H1 (cell line): ENCODE measurements at regions not wholly inside any gene's neighbourhood (a gene's known extent, or its start where the extent isn't known, plus 50 kb on each side); places are given as distances from the start of the nearest gene placed in this dataset.

Experiments used
- CTCF ChIA-PET: fragments of 300-600 bp; sonication (Branson Sonifier 250); formaldehyde crosslinking; loops from one replicate; lab custom pipeline; 2021; ENCODE audit not compliant: partially characterized antibody; lab: Charles Lee
- POLR2A ChIA-PET: fragments of 300-600 bp; sonication (Branson Sonifier 250); formaldehyde crosslinking; loops from one replicate; lab custom pipeline; 2021; ENCODE audit warnings: inconsistent platforms; ENCODE audit not compliant: partially characterized antibody; lab: Charles Lee
- DNase-seq, 2 experiments: peaks; one replicate each; pipeline versions ENCODE4 v3.0.0 to v3.0.0-alpha.2; 2010 to 2022; ENCODE audit warnings: low spot score in 2 of 2, low read depth in 1 of 2, mixed read lengths in 1 of 2
- FAIRE-seq: peaks from 2 replicates; lab custom pipeline; 2011; peaks lifted over from hg19 to GRCh38; lab: Jason Lieb, UNC
- H2AFZ ChIP-seq: 2 replicates; pipeline ENCODE4 v1.8.1; 2012; ENCODE audit warnings: low read length, inconsistent platforms
- H2AK5ac ChIP-seq: 2 replicates; pipeline ENCODE4 v1.6.1; 2013; ENCODE audit warnings: low read depth, low read length
- H2BK120ac ChIP-seq: replicated peaks from 2 replicates; pipeline ENCODE3; 2013; ENCODE audit warnings: low read depth, low read length, inconsistent platforms
- H2BK12ac ChIP-seq: 2 replicates; pipeline ENCODE4 v1.6.1; 2013; ENCODE audit warnings: low read depth, low read length
- H2BK15ac ChIP-seq: 2 replicates; pipeline ENCODE4 v1.6.1; 2013; ENCODE audit warnings: low read length
- H2BK20ac ChIP-seq: 2 replicates; pipeline ENCODE4 v1.6.1; 2013; ENCODE audit warnings: low read length
- H2BK5ac ChIP-seq: 2 replicates; pipeline ENCODE4 v1.6.1; 2013; ENCODE audit warnings: low read depth, low read length
- H3K14ac ChIP-seq: 2 replicates; pipeline ENCODE4 v1.6.1; 2013; ENCODE audit warnings: inconsistent platforms; ENCODE audit not compliant: insufficient read length
- H3K18ac ChIP-seq: 2 replicates; pipeline ENCODE4 v1.6.1; 2013; ENCODE audit warnings: low read length; ENCODE audit errors: extremely low read depth
- H3K23ac ChIP-seq: 2 replicates; pipeline ENCODE4 v1.6.1; 2013; ENCODE audit warnings: inconsistent platforms; ENCODE audit not compliant: insufficient read length
- H3K23me2 ChIP-seq: 2 replicates; pipeline ENCODE4 v1.6.1; 2013; ENCODE audit warnings: low read depth, low read length
- H3K27ac ChIP-seq: 2 replicates; pipeline ENCODE4 v1.6.1; 2011; ENCODE audit warnings: low read depth, low read length, inconsistent platforms
- H3K27me3 ChIP-seq, 4 experiments: replicated peaks in 1 of 4; 1 replicate in 1 of 4; 2 replicates in 3 of 4; pipeline versions ENCODE4 v1.6.1 to v1.8.1; 2011 to 2013; ENCODE audit warnings: low read length in 3 of 4, mild to moderate bottlenecking in 3 of 4, inconsistent platforms in 2 of 4, mixed read lengths in 2 of 4, moderate library complexity in 1 of 4; ENCODE audit not compliant: control insufficient read depth in 3 of 4, insufficient read depth in 3 of 4; ENCODE audit errors: extremely low read depth in 1 of 4
- H3K36me3 ChIP-seq, 4 experiments: 2 replicates each; pipeline versions ENCODE4 v1.6.1 to v1.8.1; 2011 to 2013; ENCODE audit warnings: mild to moderate bottlenecking in 4 of 4, low read length in 3 of 4, moderate library complexity in 2 of 4, control low read depth in 1 of 4, inconsistent platforms in 1 of 4; ENCODE audit not compliant: insufficient read depth in 4 of 4, control insufficient read depth in 2 of 4
- H3K4ac ChIP-seq: replicated peaks from 2 replicates; pipeline ENCODE3; 2013; ENCODE audit warnings: low read length, low read depth, mixed read lengths, inconsistent platforms; ENCODE audit not compliant: insufficient read length
- H3K4me1 ChIP-seq, 4 experiments: replicated peaks in 1 of 4; 1 replicate in 1 of 4; 2 replicates in 3 of 4; pipeline versions ENCODE4 v1.6.1 to v1.8.1; 2011 to 2013; ENCODE audit warnings: low read length in 3 of 4, inconsistent platforms in 2 of 4, mixed read lengths in 1 of 4; ENCODE audit not compliant: insufficient read depth in 4 of 4, control insufficient read depth in 3 of 4
- H3K4me2 ChIP-seq, 2 experiments: 2 replicates each; pipeline versions ENCODE4 v1.6.1 to v1.8.1; 2011 to 2013; ENCODE audit warnings: low read depth in 2 of 2, low read length in 2 of 2, control low read depth in 1 of 2, inconsistent platforms in 1 of 2, mild to moderate bottlenecking in 1 of 2; ENCODE audit not compliant: insufficient read depth in 1 of 2
- H3K4me3 ChIP-seq, 4 experiments: fragments of 200-600, 300-600 bp in 1 of 4; sonication (generic), shearing (Covaris generic), sonication (Bioruptor Twin) in 1 of 4; 2 replicates each; pipeline versions ENCODE4 v1.5.1 to v1.8.1; 2011 to 2016; ENCODE audit warnings: low read length in 4 of 4, low read depth in 3 of 4, control low read depth in 2 of 4, inconsistent platforms in 2 of 4, mild to moderate bottlenecking in 2 of 4, mixed read lengths in 1 of 4, moderate library complexity in 1 of 4; ENCODE audit not compliant: insufficient read depth in 2 of 4; ENCODE audit errors: extremely low read depth in 1 of 4
- H3K56ac ChIP-seq: replicated peaks from 2 replicates; pipeline ENCODE3; 2013; ENCODE audit warnings: low read depth, mild to moderate bottlenecking, mixed read lengths, low read length, inconsistent platforms; ENCODE audit not compliant: insufficient read length
- H3K79me1 ChIP-seq: 2 replicates; pipeline ENCODE4 v1.6.1; 2013; ENCODE audit warnings: low read depth, low read length, control low read depth
- H3K79me2 ChIP-seq, 2 experiments: 2 replicates each; pipeline versions ENCODE4 v1.6.1 to v1.8.1; 2012 to 2013; ENCODE audit warnings: low read length in 2 of 2, mild to moderate bottlenecking in 2 of 2, inconsistent platforms in 1 of 2; ENCODE audit not compliant: insufficient read depth in 2 of 2, control insufficient read depth in 1 of 2
- H3K9ac ChIP-seq, 4 experiments: replicated peaks in 1 of 4; 1 replicate in 1 of 4; 2 replicates in 3 of 4; pipeline versions ENCODE4 v1.6.1 to v1.8.1; 2011 to 2013; ENCODE audit warnings: low read depth in 3 of 4, low read length in 3 of 4, control low read depth in 2 of 4, mild to moderate bottlenecking in 2 of 4, moderate library complexity in 2 of 4, inconsistent platforms in 1 of 4; ENCODE audit errors: extremely low read depth in 1 of 4
- H3K9me3 ChIP-seq, 2 experiments: 2 replicates each; pipeline versions ENCODE4 v1.6.1 to v1.8.1; 2012 to 2013; ENCODE audit warnings: mild to moderate bottlenecking in 2 of 2, moderate library complexity in 2 of 2, control low read depth in 1 of 2, inconsistent platforms in 1 of 2, low read depth in 1 of 2, low read length in 1 of 2, mixed read lengths in 1 of 2; ENCODE audit not compliant: insufficient read depth in 2 of 2
- H4K20me1 ChIP-seq, 2 experiments: replicated peaks in 1 of 2; 2 replicates each; pipeline versions ENCODE3 to v1.8.1; 2011 to 2013; ENCODE audit warnings: inconsistent platforms in 2 of 2, low read length in 2 of 2, mild to moderate bottlenecking in 1 of 2; ENCODE audit not compliant: insufficient read depth in 2 of 2, control insufficient read depth in 1 of 2
- H4K5ac ChIP-seq: 2 replicates; pipeline ENCODE4 v1.6.1; 2013; ENCODE audit warnings: low read length, low read depth, mixed read lengths, inconsistent platforms; ENCODE audit not compliant: insufficient read length
- H4K8ac ChIP-seq: 2 replicates; pipeline ENCODE4 v1.8.0; 2013; ENCODE audit warnings: mild to moderate bottlenecking, moderate library complexity, low read length, inconsistent platforms; ENCODE audit not compliant: insufficient read depth; ENCODE audit errors: extremely low read depth
- H4K91ac ChIP-seq: replicated peaks from 2 replicates; pipeline ENCODE3; 2013; ENCODE audit warnings: low read length, mixed read lengths, inconsistent platforms; ENCODE audit not compliant: insufficient read length
- CHD1 ChIP-seq: IDR thresholded peaks from 2 replicates; pipeline ENCODE4 v1.6.1; 2012; ENCODE audit warnings: low read depth, low read length, improper control_type of control experiment
- CTBP2 ChIP-seq: IDR thresholded peaks from 2 replicates; pipeline ENCODE4 v1.7.0; 2011; ENCODE audit warnings: borderline replicate concordance, mild to moderate bottlenecking, moderate library complexity, mixed read lengths, low read length; ENCODE audit not compliant: insufficient read depth, insufficient read length
- KDM4A ChIP-seq: IDR thresholded peaks from one replicate; pipeline ENCODE4 v1.7.1; 2012; ENCODE audit warnings: low read depth, mild to moderate bottlenecking, moderate library complexity, low read length, inconsistent platforms; ENCODE audit not compliant: severe bottlenecking
- MAX ChIP-seq: IDR thresholded peaks from 2 replicates; pipeline ENCODE4 v1.6.1; 2012; ENCODE audit warnings: inconsistent platforms
- PHF8 ChIP-seq: fragments of 200-600 bp; sonication (generic); conservative IDR thresholded peaks from 2 replicates; pipeline ENCODE4 v1.7.1; 2012; ENCODE audit warnings: low read depth, mild to moderate bottlenecking, inconsistent platforms, low read length, moderate library complexity
- SIN3A ChIP-seq, 2 experiments: IDR thresholded peaks in 1 of 2; conservative IDR thresholded peaks in 1 of 2; 2 replicates each; pipeline ENCODE4 v1.6.1; 2011 to 2012; ENCODE audit warnings: low read length in 2 of 2, improper control_type of control experiment in 1 of 2, low read depth in 1 of 2, mild to moderate bottlenecking in 1 of 2
- SP4 ChIP-seq: IDR thresholded peaks from 2 replicates; pipeline ENCODE4 v1.6.1; 2012; ENCODE audit warnings: low read length, inconsistent platforms
- WGBS, 2 experiments: shearing (Covaris generic) in 1 of 2; methylation state at CpG; one replicate each; pipeline versions ENCODE4 v1.1.6 to v1.1.7; 2013 to 2015; ENCODE audit warnings: low lambda C conversion rate in 2 of 2, mixed read lengths in 2 of 2, inconsistent platforms in 1 of 2, low coverage in 1 of 2, missing lambda C conversion rate in 1 of 2; ENCODE audit not compliant: insufficient replicate concordance in 2 of 2, insufficient coverage in 1 of 2, insufficient read length in 1 of 2; ENCODE audit errors: extremely low coverage in 1 of 2, missing lambda C conversion rate in 1 of 2; 5-methylcytosine and 5-hydroxymethylcytosine counted together

- H3K56ac ChIP-seq, result no peak overlapping the region
- no peak overlapping the region for H3K27ac ChIP-seq
- peaks cover 4 to 19% (median 14%) of the 10 kb centered on the region in 4 experiments for H3K27me3 ChIP-seq
- H2AFZ ChIP-seq, result no peak overlapping the region
- peaks cover 12% of the 10 kb centered on the region for H3K23me2 ChIP-seq
- no peak overlapping the region for H3K14ac ChIP-seq
- H2AK5ac ChIP-seq, result no peak overlapping the region
- H2BK120ac ChIP-seq, result no peak overlapping the region
- H3K23ac ChIP-seq, result no peak overlapping the region
- H3K4me1 ChIP-seq, result peaks cover 0 to 15% (median 5%) of the 10 kb centered on the region in 4 experiments; a peak in 6 of 7 replicates
- FAIRE-seq (no peak), DNase-seq (peak in 1 of 2 experiments; percentile 66)
- H3K79me2 ChIP-seq, result no peaks in the 10 kb centered on the region
- POLR2A ChIA-PET, result interaction anchor here (0.9 to 1.2 kb wide), 2 partner anchors 29 to 42 kb away, joined by 3 read pairs; no protein-coding TSS in a partner anchor
- H3K9ac ChIP-seq, result peak overlapping the region in 2 of 4 experiments; percentile 21 to 87; a peak in 1 of 7 replicates
- H3K4me3 ChIP-seq, result peak overlapping the region; percentile 51 to 65 (median 64)
- no CpG with 5 or more reads among the region's 32 CpGs for WGBS, 2 experiments
- no peak overlapping the region for H2BK15ac ChIP-seq
- no peak overlapping the region for H4K91ac ChIP-seq
- no peak overlapping the region for H2BK12ac ChIP-seq
- no peaks in the 10 kb centered on the region for H3K79me1 ChIP-seq
- TF ChIP-seq SP4 (no peak), MAX (0 out of 2 replicates have a peak, but pooled peaks have one; percentile 18), KDM4A (peak; percentile 73), PHF8 (0 out of 2 replicates have a peak, but pooled peaks have one; percentile 25), SIN3A (conservative IDR thresholded peaks at IDR 0.05 in 1 of 2, IDR thresholded peaks at IDR 0.05 in 1 of 2; ENCODE audit: low read depth in 1 of 2, low read length in 2 of 2) (0 out of 4 replicates have a peak, but pooled peaks of 1 of the 2 experiments have one; percentile 43), CTBP2 (peak; percentile 16), CHD1 (no peak)
- no peak overlapping the region for H3K4ac ChIP-seq
- H4K20me1 ChIP-seq, result peaks cover 0 to 11% of the 10 kb centered on the region in 2 experiments
- no peak overlapping the region for H4K8ac ChIP-seq
- no peak overlapping the region for H2BK20ac ChIP-seq
- H3K36me3 ChIP-seq, result no peaks in the 10 kb centered on the region
- peak overlapping the region; percentile 71 to 86 for H3K4me2 ChIP-seq
- no peak overlapping the region for H2BK5ac ChIP-seq
- no peak overlapping the region for H4K5ac ChIP-seq
- H3K9me3 ChIP-seq, result no peaks in the 10 kb centered on the region
- no peak overlapping the region for H3K18ac ChIP-seq
- CTCF ChIA-PET, result no interaction called here
These were observed 108.0 kb upstream of the DOCK9 start for GRCh38 chr13:99085808-99086266.
